Upper lobe of left lung (tissue), 4 donors: ENCODE measurements at regions not wholly inside any gene's neighbourhood (a gene's known extent, or its start where the extent isn't known, plus 50 kb on each side); places are given as distances from the start of the nearest gene placed in this dataset.

Source experiments
- POLR2A ChIP-seq, 4 donors: fragments of 450-650 bp; IDR thresholded peaks; one replicate each; pipeline ENCODE4 v1.5.1; 2016 to 2017; ENCODE audit warnings: antibody characterized with exemption in 4 of 4, mild to moderate bottlenecking in 2 of 4
- TF ChIP-seq, protein P1 (sequence below), 6 experiments: fragments of 450-650 bp in 4 of 6; fragments of 200-600 bp in 2 of 6; sonication (generic) in 2 of 6; IDR thresholded peaks; one replicate each; pipeline ENCODE4 v1.5.1; 2016 to 2019; ENCODE audit warnings: antibody characterized with exemption in 6 of 6

DNA sequence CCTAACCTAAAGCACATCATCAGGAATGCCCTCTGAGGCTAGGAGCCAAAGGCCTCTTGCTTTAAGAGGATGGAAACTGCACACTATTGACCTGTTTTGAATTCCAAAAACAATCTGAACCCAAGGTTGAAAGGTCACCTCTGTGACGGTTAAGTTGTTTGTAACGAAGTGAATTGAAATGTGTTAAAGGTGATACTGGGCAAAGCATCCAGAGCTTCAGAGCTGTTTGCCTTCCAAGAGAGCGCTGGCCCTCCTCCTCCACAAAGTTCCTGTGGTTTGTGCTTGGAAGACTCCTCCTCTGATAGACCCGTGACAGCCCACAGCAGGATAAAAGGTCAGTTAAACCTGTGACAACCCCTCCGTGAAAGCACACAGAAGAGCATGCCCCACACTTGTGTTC, 133.7 kb upstream of the CTTNBP2 start:
- no peak for TF ChIP-seq POLR2A (IDR thresholded peaks at IDR 0.05)
- TF ChIP-seq, protein P1, sequence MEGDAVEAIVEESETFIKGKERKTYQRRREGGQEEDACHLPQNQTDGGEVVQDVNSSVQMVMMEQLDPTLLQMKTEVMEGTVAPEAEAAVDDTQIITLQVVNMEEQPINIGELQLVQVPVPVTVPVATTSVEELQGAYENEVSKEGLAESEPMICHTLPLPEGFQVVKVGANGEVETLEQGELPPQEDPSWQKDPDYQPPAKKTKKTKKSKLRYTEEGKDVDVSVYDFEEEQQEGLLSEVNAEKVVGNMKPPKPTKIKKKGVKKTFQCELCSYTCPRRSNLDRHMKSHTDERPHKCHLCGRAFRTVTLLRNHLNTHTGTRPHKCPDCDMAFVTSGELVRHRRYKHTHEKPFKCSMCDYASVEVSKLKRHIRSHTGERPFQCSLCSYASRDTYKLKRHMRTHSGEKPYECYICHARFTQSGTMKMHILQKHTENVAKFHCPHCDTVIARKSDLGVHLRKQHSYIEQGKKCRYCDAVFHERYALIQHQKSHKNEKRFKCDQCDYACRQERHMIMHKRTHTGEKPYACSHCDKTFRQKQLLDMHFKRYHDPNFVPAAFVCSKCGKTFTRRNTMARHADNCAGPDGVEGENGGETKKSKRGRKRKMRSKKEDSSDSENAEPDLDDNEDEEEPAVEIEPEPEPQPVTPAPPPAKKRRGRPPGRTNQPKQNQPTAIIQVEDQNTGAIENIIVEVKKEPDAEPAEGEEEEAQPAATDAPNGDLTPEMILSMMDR (IDR thresholded peaks at IDR 0.05): no peak
